ENCODE measurements at regions not wholly inside any gene's neighbourhood (a gene's known extent, or its start where the extent isn't known, plus 50 kb on each side); places are given as distances from the start of the nearest gene placed in this dataset.
"Not testable (repeated sequence)": the region's sequence is repeated elsewhere in the genome, so short reads cannot be mapped to it uniquely, and the experiment has no call there.

DNA sequence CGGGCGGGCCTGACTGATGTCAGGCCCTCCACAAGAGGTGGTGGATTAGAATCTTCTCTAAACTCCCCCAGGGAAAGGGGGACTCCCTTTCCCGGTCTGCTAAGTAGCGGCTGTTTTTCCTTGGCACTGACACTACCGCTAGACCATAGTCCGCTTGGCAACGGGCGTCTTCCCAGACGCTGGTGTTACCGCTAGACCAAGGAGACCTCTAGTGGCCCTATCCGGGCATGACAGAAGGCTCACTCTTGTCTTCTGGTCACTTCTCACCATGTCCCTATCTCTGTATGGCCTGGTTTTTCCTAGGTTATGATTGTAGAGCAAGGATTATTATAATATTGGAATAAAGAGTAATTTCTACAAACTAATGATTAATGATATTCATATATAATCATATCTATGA, 318.2 kb upstream of the DKK2 start:
- CTCF ChIA-PET (ENCODE audit: low intra/inter-chr PET ratio); H3K4me2 ChIP-seq (ENCODE audit: insufficient read depth, low read length); H3K36me3 ChIP-seq (ENCODE audit: control insufficient read depth, insufficient read depth, low read length); FAIRE-seq; H3K79me2 ChIP-seq (ENCODE audit: control insufficient read depth, insufficient read depth, low read length); H4K20me1 ChIP-seq (replicated peaks; ENCODE audit: control insufficient read depth, insufficient read depth, low read length); ATAC-seq; H3K4me3 ChIP-seq; H3K4me1 ChIP-seq (replicated peaks in 1 of 2; ENCODE audit: control insufficient read depth in 2 of 2, insufficient read depth in 2 of 2, low read length in 2 of 2); H3K9me1 ChIP-seq (ENCODE audit: control insufficient read depth, insufficient read depth, low read length); POLR2A ChIA-PET; H3K9ac ChIP-seq (ENCODE audit: insufficient read depth in 1 of 2, low read depth in 2 of 2, low read length in 2 of 2); intact Hi-C loops (cut with micrococcal nuclease); H3K9me3 ChIP-seq (replicated peaks; ENCODE audit: control insufficient read depth, insufficient read depth, low read depth, low read length); H3K27ac ChIP-seq (ENCODE audit: extremely low read depth, low read depth, low read length); H3K27me3 ChIP-seq (ENCODE audit: control insufficient read depth in 2 of 2, insufficient read depth in 2 of 2, low read length in 2 of 2); BruUV-seq (replicated peaks); H2AFZ ChIP-seq (ENCODE audit: low read depth, low read length); in situ Hi-C loops (cut with MboI): not testable (repeated sequence)
- DNase-seq (ENCODE audit: extremely low read depth in 1 of 4, low spot score in 3 of 4): peak in 1 of 4 experiments; percentile 34
- TF ChIP-seq, protein P1, sequence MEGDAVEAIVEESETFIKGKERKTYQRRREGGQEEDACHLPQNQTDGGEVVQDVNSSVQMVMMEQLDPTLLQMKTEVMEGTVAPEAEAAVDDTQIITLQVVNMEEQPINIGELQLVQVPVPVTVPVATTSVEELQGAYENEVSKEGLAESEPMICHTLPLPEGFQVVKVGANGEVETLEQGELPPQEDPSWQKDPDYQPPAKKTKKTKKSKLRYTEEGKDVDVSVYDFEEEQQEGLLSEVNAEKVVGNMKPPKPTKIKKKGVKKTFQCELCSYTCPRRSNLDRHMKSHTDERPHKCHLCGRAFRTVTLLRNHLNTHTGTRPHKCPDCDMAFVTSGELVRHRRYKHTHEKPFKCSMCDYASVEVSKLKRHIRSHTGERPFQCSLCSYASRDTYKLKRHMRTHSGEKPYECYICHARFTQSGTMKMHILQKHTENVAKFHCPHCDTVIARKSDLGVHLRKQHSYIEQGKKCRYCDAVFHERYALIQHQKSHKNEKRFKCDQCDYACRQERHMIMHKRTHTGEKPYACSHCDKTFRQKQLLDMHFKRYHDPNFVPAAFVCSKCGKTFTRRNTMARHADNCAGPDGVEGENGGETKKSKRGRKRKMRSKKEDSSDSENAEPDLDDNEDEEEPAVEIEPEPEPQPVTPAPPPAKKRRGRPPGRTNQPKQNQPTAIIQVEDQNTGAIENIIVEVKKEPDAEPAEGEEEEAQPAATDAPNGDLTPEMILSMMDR (IDR thresholded peaks at IDR 0.05 in 2 of 3, conservative IDR thresholded peaks at IDR 0.05 in 1 of 3; ENCODE audit: insufficient read depth in 2 of 3, low read depth in 1 of 3, low read length in 3 of 3): peak; percentile 26 to 37 (median 28); a peak in 4 of 6 replicates
- WGBS (ENCODE audit: insufficient coverage, low coverage, missing lambda C conversion rate): 7% methylated on average over 11 of the region's 11 CpGs

DNA sequence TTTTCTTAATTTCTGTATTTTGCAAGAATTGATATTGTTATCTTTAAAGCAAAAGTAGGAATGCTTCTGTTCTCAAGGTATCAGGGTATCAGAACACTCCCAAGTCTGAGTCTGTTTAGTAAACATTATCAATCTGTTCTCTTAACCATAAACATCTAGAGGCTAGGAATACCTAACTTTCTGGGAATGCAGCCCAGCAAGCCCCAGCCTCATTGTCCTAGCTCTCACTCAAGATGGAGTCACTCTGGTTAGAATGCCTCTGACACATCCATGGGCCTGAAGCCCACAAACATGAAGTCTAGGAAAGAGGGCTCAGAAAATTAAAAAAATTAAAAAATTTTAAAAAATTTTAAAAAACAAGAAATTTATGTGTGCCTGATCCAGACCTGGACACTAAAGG, 315.1 kb upstream of the DKK2 start:
- POLR2A ChIA-PET: no interaction called here
- BruUV-seq (replicated peaks): no TSS peak
- Histone ChIP-seq H3K36me3 (ENCODE audit: control insufficient read depth, insufficient read depth, low read length) (no peaks in the 10 kb centered on the region), H3K9ac (ENCODE audit: insufficient read depth in 1 of 2, low read depth in 2 of 2, low read length in 2 of 2) (no peak overlapping the region), H4K20me1 (replicated peaks; ENCODE audit: control insufficient read depth, insufficient read depth, low read length) (no peaks in the 10 kb centered on the region), H2AFZ (ENCODE audit: low read depth, low read length) (no peak overlapping the region), H3K4me3 (no peak overlapping the region), H3K27me3 (ENCODE audit: control insufficient read depth in 2 of 2, insufficient read depth in 2 of 2, low read length in 2 of 2) (no peaks in the 10 kb centered on the region), H3K27ac (ENCODE audit: extremely low read depth, low read depth, low read length) (no peak overlapping the region), H3K9me1 (ENCODE audit: control insufficient read depth, insufficient read depth, low read length) (no peaks in the 10 kb centered on the region), H3K4me2 (ENCODE audit: insufficient read depth, low read length) (no peak overlapping the region), H3K9me3 (replicated peaks; ENCODE audit: control insufficient read depth, insufficient read depth, low read depth, low read length) (no peaks in the 10 kb centered on the region), H3K4me1 (replicated peaks in 1 of 2; ENCODE audit: control insufficient read depth in 2 of 2, insufficient read depth in 2 of 2, low read length in 2 of 2) (no peaks in the 10 kb centered on the region), H3K79me2 (ENCODE audit: control insufficient read depth, insufficient read depth, low read length) (no peaks in the 10 kb centered on the region)
- intact Hi-C loops (cut with micrococcal nuclease) (no loop called here), in situ Hi-C loops (cut with MboI) (no loop called here)
- DNase-seq (ENCODE audit: extremely low read depth in 1 of 4, low spot score in 3 of 4) (no peak), ATAC-seq (no peak), FAIRE-seq (no peak)
- CTCF ChIA-PET (ENCODE audit: low intra/inter-chr PET ratio): no interaction called here
- TF ChIP-seq ZZZ3 (IDR thresholded peaks at IDR 0.05): no peak
- TF ChIP-seq, protein P2, sequence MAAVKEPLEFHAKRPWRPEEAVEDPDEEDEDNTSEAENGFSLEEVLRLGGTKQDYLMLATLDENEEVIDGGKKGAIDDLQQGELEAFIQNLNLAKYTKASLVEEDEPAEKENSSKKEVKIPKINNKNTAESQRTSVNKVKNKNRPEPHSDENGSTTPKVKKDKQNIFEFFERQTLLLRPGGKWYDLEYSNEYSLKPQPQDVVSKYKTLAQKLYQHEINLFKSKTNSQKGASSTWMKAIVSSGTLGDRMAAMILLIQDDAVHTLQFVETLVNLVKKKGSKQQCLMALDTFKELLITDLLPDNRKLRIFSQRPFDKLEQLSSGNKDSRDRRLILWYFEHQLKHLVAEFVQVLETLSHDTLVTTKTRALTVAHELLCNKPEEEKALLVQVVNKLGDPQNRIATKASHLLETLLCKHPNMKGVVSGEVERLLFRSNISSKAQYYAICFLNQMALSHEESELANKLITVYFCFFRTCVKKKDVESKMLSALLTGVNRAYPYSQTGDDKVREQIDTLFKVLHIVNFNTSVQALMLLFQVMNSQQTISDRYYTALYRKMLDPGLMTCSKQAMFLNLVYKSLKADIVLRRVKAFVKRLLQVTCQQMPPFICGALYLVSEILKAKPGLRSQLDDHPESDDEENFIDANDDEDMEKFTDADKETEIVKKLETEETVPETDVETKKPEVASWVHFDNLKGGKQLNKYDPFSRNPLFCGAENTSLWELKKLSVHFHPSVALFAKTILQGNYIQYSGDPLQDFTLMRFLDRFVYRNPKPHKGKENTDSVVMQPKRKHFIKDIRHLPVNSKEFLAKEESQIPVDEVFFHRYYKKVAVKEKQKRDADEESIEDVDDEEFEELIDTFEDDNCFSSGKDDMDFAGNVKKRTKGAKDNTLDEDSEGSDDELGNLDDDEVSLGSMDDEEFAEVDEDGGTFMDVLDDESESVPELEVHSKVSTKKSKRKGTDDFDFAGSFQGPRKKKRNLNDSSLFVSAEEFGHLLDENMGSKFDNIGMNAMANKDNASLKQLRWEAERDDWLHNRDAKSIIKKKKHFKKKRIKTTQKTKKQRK (IDR thresholded peaks at IDR 0.05; ENCODE audit: borderline replicate concordance, low read depth, low read length): no peak
- TF ChIP-seq, protein P3, sequence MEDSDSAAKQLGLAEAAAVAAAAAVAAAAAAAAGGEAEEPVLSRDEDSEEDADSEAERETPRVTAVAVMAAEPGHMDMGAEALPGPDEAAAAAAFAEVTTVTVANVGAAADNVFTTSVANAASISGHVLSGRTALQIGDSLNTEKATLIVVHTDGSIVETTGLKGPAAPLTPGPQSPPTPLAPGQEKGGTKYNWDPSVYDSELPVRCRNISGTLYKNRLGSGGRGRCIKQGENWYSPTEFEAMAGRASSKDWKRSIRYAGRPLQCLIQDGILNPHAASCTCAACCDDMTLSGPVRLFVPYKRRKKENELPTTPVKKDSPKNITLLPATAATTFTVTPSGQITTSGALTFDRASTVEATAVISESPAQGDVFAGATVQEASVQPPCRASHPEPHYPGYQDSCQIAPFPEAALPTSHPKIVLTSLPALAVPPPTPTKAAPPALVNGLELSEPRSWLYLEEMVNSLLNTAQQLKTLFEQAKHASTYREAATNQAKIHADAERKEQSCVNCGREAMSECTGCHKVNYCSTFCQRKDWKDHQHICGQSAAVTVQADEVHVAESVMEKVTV (CRISPR knock-in tag; IDR thresholded peaks at IDR 0.05): no peak
- TF ChIP-seq NCOA4 (IDR thresholded peaks at IDR 0.05; ENCODE audit: partially characterized antibody): no peak
- TF ChIP-seq STAT5B (CRISPR knock-in tag; IDR thresholded peaks at IDR 0.05): no peak
- TF ChIP-seq ZNF263 (CRISPR knock-in tag; IDR thresholded peaks at IDR 0.05; ENCODE audit: borderline replicate concordance): no peak
- TF ChIP-seq XRCC3 (IDR thresholded peaks at IDR 0.05): no peak

Data from K562 (cell line).